HL-60/S4 treated with retinoic acid at 250 ng/mL for 4 days and 3 days (cell line): ENCODE measurements at regions not wholly inside any gene's neighbourhood (a gene's known extent, or its start where the extent isn't known, plus 50 kb on each side); places are given as distances from the start of the nearest gene placed in this dataset.

ENCODE experiments used
- in situ Hi-C: fragments of 300-500 bp; cut with MboI; formaldehyde crosslinking; loops from 2 replicates; pipeline ENCODE4 v1.7.0; 2022; ENCODE audit warnings: low sequenced_read_pairs

DNA sequence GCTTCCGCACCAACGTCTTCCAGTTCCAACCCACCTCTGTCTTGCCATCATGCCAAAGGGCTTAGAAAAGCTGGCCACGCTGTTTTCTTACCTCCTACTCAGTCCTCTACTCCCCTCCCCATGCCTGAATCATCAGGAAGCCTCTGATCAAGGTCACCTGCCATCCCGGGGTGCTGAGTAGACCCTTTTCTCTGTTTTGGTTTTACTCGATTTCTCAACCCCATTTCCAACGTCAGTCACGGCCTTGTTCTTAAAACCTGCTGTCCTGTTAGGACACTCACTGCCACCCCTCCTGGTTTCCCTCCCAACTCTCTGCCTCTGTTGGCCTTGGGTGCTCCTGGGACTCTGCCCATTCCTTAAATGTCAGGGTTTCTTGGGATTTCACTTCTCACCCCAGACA lies 350.1 kb downstream of the FOXO1 start:
- in situ Hi-C loops = no loop called here

GRCh38 chr13:40317980-40318327 lies 348.5 kb downstream of the FOXO1 start:
- in situ Hi-C loops = no loop called here

GRCh38 chr13:40318366-40318765 lies 348.1 kb downstream of the FOXO1 start:
- in situ Hi-C loops = no loop called here

GRCh38 chr13:40319699-40320579 lies 346.5 kb downstream of the FOXO1 start:
- in situ Hi-C loops = no loop called here

GRCh38 chr13:40328091-40328490 lies 338.4 kb downstream of the FOXO1 start:
- in situ Hi-C loops = no loop called here

- in situ Hi-C loops = no loop called here
These were observed 336.5 kb downstream of the FOXO1 start for GRCh38 chr13:40329781-40330485.

- in situ Hi-C loops = no loop called here
These were observed 335.5 kb downstream of the FOXO1 start for GRCh38 chr13:40330950-40331349.

GRCh38 chr13:40331802-40332201 lies 334.6 kb downstream of the FOXO1 start:
- in situ Hi-C loops = no loop called here

DNA sequence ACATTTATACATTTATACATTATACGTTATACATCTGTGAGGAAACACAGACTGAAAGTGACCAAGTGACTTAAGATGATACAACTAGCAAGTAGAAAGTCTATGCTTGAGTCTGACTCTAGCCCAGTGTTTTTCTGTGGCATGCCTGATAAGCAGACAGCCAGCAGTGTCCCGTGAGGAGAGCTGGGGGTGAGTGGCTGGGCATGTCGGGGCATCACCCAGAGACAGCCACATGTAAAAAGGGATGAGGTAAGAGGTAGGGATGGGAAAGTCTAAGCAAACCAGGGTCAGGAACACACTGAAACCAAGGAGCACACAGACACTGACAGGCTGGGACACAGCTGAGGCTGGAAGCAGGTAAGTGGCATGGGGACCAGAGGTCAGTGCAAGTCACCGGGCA lies 333.2 kb downstream of the FOXO1 start:
- in situ Hi-C loops = no loop called here

DNA sequence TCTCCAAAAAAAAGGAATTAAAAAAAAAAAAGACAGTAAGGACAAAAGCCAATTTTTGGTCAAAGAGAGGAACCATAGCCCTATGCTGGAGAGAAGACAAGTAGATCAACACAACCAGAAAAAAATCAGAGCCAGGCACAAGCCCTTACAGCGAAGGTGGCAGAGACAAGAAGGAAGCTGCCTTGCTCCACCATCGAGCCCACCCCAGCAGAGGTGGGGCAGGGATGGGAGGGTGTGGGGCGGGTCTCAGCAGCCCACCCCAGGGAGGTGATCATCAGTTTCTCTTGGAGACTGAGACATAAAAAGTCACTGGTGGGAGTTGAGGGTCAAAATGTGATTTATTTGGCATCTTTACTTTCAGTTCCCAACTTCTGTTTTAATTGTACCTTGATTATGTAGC lies 332.4 kb downstream of the FOXO1 start:
- in situ Hi-C loops = no loop called here

GRCh38 chr13:40334616-40335015 lies 331.8 kb downstream of the FOXO1 start:
- in situ Hi-C loops = no loop called here

- in situ Hi-C loops = no loop called here
These were observed 329.9 kb downstream of the FOXO1 start for GRCh38 chr13:40336228-40337221.

GRCh38 chr13:40337651-40338050 lies 328.8 kb downstream of the FOXO1 start:
- in situ Hi-C loops = no loop called here

GRCh38 chr13:40338217-40338616 lies 328.2 kb downstream of the FOXO1 start:
- in situ Hi-C loops = no loop called here

DNA sequence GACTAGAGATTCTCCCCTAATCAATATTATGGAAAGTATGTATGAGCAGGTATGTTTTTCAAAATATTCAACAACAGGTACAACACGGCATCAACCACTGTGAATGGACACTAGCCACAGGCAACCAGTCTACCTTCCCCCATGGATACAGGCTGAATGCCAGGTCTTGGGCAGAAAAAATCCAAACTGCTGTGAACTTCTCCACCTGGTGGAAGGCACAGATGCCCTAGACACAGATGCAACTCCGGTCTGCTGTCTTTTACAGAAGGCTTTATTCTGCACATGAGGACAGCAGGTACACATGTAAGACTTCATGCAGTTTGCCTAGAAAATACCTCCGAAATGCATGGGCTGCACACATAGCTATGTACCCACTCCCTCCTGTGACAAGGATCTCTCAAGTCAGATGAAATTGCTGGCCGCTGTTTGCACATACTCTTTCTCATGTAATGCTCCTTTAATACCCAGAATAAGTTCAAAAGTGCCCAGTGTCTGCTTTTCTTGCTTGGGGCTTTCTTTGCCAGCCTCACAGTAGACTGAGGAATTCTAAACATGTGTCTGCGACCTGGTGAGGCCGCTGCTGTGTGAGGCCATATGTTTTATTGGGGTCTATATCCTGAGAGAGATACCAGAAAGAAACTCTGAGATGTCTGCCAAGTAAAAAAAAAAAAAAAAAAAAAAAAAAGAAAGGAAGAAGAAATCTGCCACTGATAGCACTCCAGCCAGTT lies 325.9 kb downstream of the FOXO1 start:
- in situ Hi-C loops = no loop called here

DNA sequence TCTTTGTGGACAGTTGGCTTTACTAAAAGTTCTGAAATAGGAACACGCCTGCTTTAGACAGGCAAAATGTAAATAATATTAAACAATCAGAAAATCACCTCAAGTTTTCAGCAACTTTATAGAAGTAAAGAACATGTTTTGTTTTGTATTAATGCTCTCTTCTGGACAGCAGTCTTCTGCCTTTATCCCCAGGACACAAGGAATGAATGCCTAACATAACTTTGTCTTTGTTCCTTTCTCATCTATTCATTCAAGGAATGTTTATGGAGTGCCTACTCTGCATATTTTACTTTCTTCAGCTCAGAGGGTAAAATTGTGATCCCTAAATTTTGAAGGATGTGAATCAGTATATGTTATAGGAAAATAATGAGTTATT lies 325.4 kb downstream of the FOXO1 start:
- in situ Hi-C loops = no loop called here

- in situ Hi-C loops = no loop called here
These were observed 324.9 kb downstream of the FOXO1 start for GRCh38 chr13:40341501-40341900.

DNA sequence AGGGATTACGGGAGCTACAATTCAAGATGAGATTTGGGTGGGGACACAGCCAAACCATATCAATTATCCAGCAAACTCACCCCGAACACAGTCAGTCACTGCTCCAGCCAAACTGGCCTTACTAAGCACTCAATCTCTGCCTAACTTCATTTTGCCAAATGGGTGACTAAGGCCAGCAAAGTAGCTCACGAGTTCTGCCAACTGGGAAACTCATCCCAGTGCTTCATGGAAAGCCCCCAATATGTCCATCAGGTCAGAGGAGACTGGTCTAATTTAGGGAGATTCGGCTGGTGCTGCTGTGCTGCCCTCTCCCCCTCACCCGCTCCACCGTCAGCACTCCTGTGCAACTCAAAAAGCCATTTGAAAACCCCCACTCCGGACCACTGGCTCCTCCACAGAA lies 324.0 kb downstream of the FOXO1 start:
- in situ Hi-C loops = no loop called here

DNA sequence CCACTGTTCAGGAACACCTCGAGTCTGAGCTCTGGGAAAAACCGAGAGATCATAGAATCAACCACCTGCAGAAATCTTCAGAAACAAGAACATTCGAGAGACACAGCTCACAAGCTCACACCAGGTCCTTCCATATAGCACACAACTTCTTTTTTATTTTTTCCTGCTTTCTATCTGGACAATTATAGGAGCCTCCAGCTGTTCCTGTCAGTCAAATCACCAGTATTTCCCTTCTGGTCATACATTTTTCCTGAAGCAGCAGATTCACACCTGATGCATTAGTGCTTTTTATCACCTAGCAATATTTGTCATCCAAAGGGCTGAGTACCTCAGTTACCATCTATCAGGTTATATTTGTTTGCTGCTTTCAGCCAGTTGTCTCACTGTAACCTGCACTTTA lies 323.5 kb downstream of the FOXO1 start:
- in situ Hi-C loops = no loop called here

GRCh38 chr13:40343550-40344269 lies 322.7 kb downstream of the FOXO1 start:
- in situ Hi-C loops = no loop called here
